Rectal smooth muscle tissue (tissue), 1 donor: ENCODE measurements at regions not wholly inside any gene's neighbourhood (a gene's known extent, or its start where the extent isn't known, plus 50 kb on each side); places are given as distances from the start of the nearest gene placed in this dataset.

Source experiments
- H3K27ac ChIP-seq: one replicate; pipeline ENCODE4 v1.7.0; 2013; ENCODE audit warnings: low read depth, low read length, inconsistent platforms
- H3K27me3 ChIP-seq: one replicate; pipeline ENCODE4 v1.7.0; 2013; ENCODE audit warnings: low read length; ENCODE audit not compliant: control insufficient read depth, insufficient read depth
- H3K36me3 ChIP-seq: one replicate; pipeline ENCODE4 v1.7.0; 2013; ENCODE audit warnings: low read length; ENCODE audit not compliant: control insufficient read depth, insufficient read depth
- H3K4me1 ChIP-seq: one replicate; pipeline ENCODE4 v1.7.0; 2013; ENCODE audit warnings: low read length; ENCODE audit not compliant: control insufficient read depth, insufficient read depth
- H3K4me3 ChIP-seq: one replicate; pipeline ENCODE4 v1.7.0; 2013; ENCODE audit warnings: low read length
- H3K9ac ChIP-seq: one replicate; pipeline ENCODE4 v1.7.0; 2013; ENCODE audit warnings: low read length

- Histone ChIP-seq H3K27me3 (no peaks in the 10 kb centered on the region), H3K36me3 (no peaks in the 10 kb centered on the region), H3K4me1 (no peaks in the 10 kb centered on the region), H3K9ac (no peak overlapping the region), H3K4me3 (no peak overlapping the region), H3K27ac (no peak overlapping the region)
Measured at GRCh38 chr10:46234026-46234425, 52.8 kb upstream of the ANTXRL start.

DNA sequence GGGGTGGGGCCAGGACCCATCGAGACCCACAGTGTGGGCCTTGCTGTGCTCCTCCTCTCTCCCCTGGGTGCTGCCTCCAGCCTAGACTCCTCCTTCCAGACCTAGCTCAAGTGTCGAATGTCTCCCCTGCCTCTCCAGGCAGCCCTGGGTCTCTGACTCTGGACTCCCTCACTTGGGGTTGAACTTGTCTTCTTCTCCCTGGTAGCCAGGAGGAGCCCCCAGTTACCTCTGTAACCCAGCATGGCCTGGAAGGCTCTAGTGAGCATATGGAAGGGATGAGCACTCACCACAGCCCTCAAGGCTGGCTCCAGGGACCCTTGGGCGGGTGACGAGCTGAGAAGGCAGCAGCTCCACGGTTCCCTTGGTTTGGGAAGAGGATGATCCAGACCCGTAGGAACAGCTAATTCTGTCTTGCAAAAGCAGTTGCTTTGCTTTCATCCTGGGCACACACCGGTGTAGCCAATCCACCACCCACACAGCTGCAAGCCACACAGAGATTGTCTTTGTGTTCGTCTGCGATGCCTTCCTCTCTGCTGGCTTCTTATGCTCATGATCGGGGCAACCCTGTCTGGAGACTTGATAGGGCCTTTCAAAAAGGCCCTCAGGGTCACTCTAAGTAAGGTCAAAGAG lies 52.3 kb upstream of the ANTXRL start:
- H3K27me3 ChIP-seq, result no peaks in the 10 kb centered on the region
- H3K9ac ChIP-seq, result no peak overlapping the region
- H3K36me3 ChIP-seq, result no peaks in the 10 kb centered on the region
- no peak overlapping the region for H3K27ac ChIP-seq
- no peak overlapping the region for H3K4me3 ChIP-seq
- no peaks in the 10 kb centered on the region for H3K4me1 ChIP-seq

DNA sequence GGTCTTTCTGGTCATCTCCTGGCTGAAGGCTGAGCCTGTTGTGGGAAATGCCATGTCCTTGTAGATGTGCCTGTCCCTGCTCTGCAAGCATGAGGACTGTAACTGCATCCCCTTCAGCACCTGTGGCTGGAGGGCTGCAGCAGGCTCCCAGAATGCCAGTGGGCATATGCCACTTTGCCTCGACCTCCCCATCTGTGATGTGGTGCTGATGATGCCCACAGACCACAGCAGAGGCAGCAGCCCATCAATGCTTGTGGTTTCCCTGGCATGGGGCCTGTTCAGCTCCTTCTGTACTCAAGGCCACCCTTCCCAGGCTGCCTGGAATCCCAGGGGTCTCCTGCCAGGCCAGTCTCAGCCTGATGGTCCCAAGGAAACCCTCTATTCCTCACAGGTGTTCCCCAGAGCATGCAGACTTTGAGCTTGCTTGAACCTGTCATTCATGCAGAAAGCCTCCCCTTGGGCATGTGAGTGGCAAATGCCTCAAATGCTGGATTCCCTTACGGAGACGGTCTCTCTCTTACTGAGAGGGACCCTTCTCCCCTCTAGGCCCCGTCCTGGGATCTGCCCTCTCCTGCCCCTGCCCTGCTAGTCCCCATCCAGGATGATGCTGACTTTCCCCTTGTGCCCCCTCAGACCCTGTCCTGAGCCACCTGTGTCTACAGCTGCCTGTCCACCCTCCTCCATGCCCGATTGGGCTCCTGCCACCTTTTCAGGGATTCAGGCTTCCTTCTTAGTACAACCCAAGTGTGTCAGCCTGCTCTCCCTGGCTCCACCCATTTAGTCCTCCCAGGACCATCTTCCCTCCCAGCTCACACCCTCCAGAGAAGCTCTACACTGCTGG lies 50.9 kb upstream of the ANTXRL start:
- H3K36me3 ChIP-seq, result no peaks in the 10 kb centered on the region
- H3K4me1 ChIP-seq, result no peaks in the 10 kb centered on the region
- H3K27me3 ChIP-seq, result no peaks in the 10 kb centered on the region

GRCh38 chr10:46236546-46236887 lies 50.3 kb upstream of the ANTXRL start:
- no peaks in the 10 kb centered on the region for H3K4me1 ChIP-seq
- no peak overlapping the region for H3K4me3 ChIP-seq
- no peak overlapping the region for H3K9ac ChIP-seq
- H3K27ac ChIP-seq, result no peak overlapping the region
- no peaks in the 10 kb centered on the region for H3K36me3 ChIP-seq
- H3K27me3 ChIP-seq, result no peaks in the 10 kb centered on the region

More for the DNA sequence above, 50.9 kb upstream of the ANTXRL start:
- Histone ChIP-seq H3K4me3 (no peak overlapping the region), H3K27ac (no peak overlapping the region), H3K9ac (no peak overlapping the region)

GRCh38 chr10:46236941-46237681 lies 49.7 kb upstream of the ANTXRL start:
- Histone ChIP-seq H3K9ac (no peak overlapping the region), H3K27ac (no peak overlapping the region), H3K4me3 (no peak overlapping the region), H3K4me1 (no peaks in the 10 kb centered on the region), H3K27me3 (no peaks in the 10 kb centered on the region), H3K36me3 (no peaks in the 10 kb centered on the region)
